GM21717 (cell line): ENCODE measurements at regions not wholly inside any gene's neighbourhood (a gene's known extent, or its start where the extent isn't known, plus 50 kb on each side); places are given as distances from the start of the nearest gene placed in this dataset.
"Not testable (repeated sequence)": the region's sequence is repeated elsewhere in the genome, so short reads cannot be mapped to it uniquely, and the experiment has no call there.

Experiments used
- ATAC-seq: cut with Tn5 transposase; IDR thresholded peaks from one replicate; pipeline ENCODE4 v1.9.1; 2021; ENCODE audit warnings: mild to moderate bottlenecking, moderate library complexity; ENCODE audit not compliant: unreplicated experiment

GRCh38 chr6:165173484-165173883 is 135.9 kb downstream of the C6orf118 start:
- ATAC-seq: no peak

- ATAC-seq: no peak
Measured at GRCh38 chr6:165167861-165168260, 141.5 kb downstream of the C6orf118 start.

GRCh38 chr6:165167311-165167710 is 142.1 kb downstream of the C6orf118 start:
- no peak for ATAC-seq

GRCh38 chr6:165163519-165163918 is 145.9 kb downstream of the C6orf118 start:
- ATAC-seq: no peak

- no peak for ATAC-seq
Measured at GRCh38 chr6:165159460-165159859, 149.9 kb downstream of the C6orf118 start.

- no peak for ATAC-seq
Measured at GRCh38 chr6:165146456-165146855, 162.9 kb downstream of the C6orf118 start.

GRCh38 chr6:165135889-165136288 is 173.5 kb downstream of the C6orf118 start:
- no peak for ATAC-seq

GRCh38 chr6:165129086-165129485 is 180.3 kb downstream of the C6orf118 start:
- no peak for ATAC-seq

GRCh38 chr6:165127743-165128142 is 181.7 kb downstream of the C6orf118 start:
- not testable (repeated sequence) for ATAC-seq

GRCh38 chr6:165124681-165125080 is 184.7 kb downstream of the C6orf118 start:
- not testable (repeated sequence) for ATAC-seq

- ATAC-seq: no peak
Measured at GRCh38 chr6:165119231-165120020, 190.0 kb downstream of the C6orf118 start.

- no peak for ATAC-seq
Measured at GRCh38 chr6:165118736-165119135, 190.7 kb downstream of the C6orf118 start.

- ATAC-seq: no peak
Measured at GRCh38 chr6:165117806-165118205, 191.6 kb downstream of the C6orf118 start.

- no peak for ATAC-seq
Measured at GRCh38 chr6:165117121-165117520, 192.3 kb downstream of the C6orf118 start.

- no peak for ATAC-seq
Measured at GRCh38 chr6:165110860-165111259, 198.5 kb downstream of the C6orf118 start.

- no peak for ATAC-seq
Measured at GRCh38 chr6:165109011-165109410, 200.4 kb downstream of the C6orf118 start.

GRCh38 chr6:165106261-165106660 is 203.1 kb downstream of the C6orf118 start:
- ATAC-seq: no peak

- no peak for ATAC-seq
Measured at GRCh38 chr6:165098165-165098564, 211.2 kb downstream of the C6orf118 start.

GRCh38 chr6:165096868-165097267 is 212.5 kb downstream of the C6orf118 start:
- ATAC-seq: no peak

- ATAC-seq: no peak
Measured at GRCh38 chr6:165096209-165096608, 213.2 kb downstream of the C6orf118 start.

- no peak for ATAC-seq
Measured at GRCh38 chr6:165092881-165093595, 216.4 kb downstream of the C6orf118 start.

- ATAC-seq: no peak
Measured at GRCh38 chr6:165091121-165091785, 218.2 kb downstream of the C6orf118 start.
